CD4-positive, alpha-beta T cell (primary cell): ENCODE measurements at regions not wholly inside any gene's neighbourhood (a gene's known extent, or its start where the extent isn't known, plus 50 kb on each side); places are given as distances from the start of the nearest gene placed in this dataset.
"Not testable (repeated sequence)": the region's sequence is repeated elsewhere in the genome, so short reads cannot be mapped to it uniquely, and the experiment has no call there.

ENCODE experiments used
- ATAC-seq: fragments of 200-7000 bp; cut with Tn5 transposase; one replicate; pipeline ENCODE4 v1.10.0; 2022; ENCODE audit warnings: mild to moderate bottlenecking; ENCODE audit not compliant: poor library complexity
- CTCF ChIA-PET: fragments of 350-600 bp; sonication (Branson Sonifier 250); formaldehyde crosslinking; loops from one replicate; lab custom pipeline; 2021; ENCODE audit warnings: antibody characterized with exemption, inconsistent platforms; lab: Charles Lee
- POLR2A ChIA-PET: fragments of 350-600 bp; sonication (Branson Sonifier 250); formaldehyde crosslinking; loops from one replicate; lab custom pipeline; 2021; ENCODE audit warnings: antibody characterized with exemption, inconsistent platforms; lab: Charles Lee
- DNase-seq, 14 experiments: peaks; one replicate each; pipeline ENCODE4 v3.0.0-alpha.2; 2013 to 2020; ENCODE audit warnings: mixed read lengths in 2 of 14
- H3K27ac ChIP-seq, 2 donors: one replicate each; pipeline versions ENCODE4 v1.5.1 to v1.7.0; 2013; ENCODE audit warnings: low read length in 2 of 2, low read depth in 1 of 2, mild to moderate bottlenecking in 1 of 2
- H3K27me3 ChIP-seq, 2 experiments: 1 replicate in 1 of 2; 2 replicates in 1 of 2; pipeline versions ENCODE4 v1.6.1 to v1.7.0; 2013; ENCODE audit warnings: low read length in 2 of 2, control low read depth in 1 of 2, mild to moderate bottlenecking in 1 of 2, moderate library complexity in 1 of 2; ENCODE audit not compliant: insufficient read depth in 2 of 2, control insufficient read depth in 1 of 2
- H3K36me3 ChIP-seq: one replicate; pipeline ENCODE4 v1.6.1; 2013; ENCODE audit warnings: low read length, control low read depth; ENCODE audit not compliant: insufficient read depth
- H3K4me1 ChIP-seq: one replicate; pipeline ENCODE4 v1.6.1; 2013; ENCODE audit warnings: low read length, control low read depth; ENCODE audit not compliant: insufficient read depth
- H3K4me3 ChIP-seq: one replicate; pipeline ENCODE4 v1.5.1; 2013; ENCODE audit warnings: mild to moderate bottlenecking, low read length, moderate library complexity
- H3K9me3 ChIP-seq, 2 experiments: 1 replicate in 1 of 2; 2 replicates in 1 of 2; pipeline versions ENCODE4 v1.6.1 to v1.7.0; 2013; ENCODE audit warnings: low read length in 2 of 2, mild to moderate bottlenecking in 2 of 2, control low read depth in 1 of 2, moderate library complexity in 1 of 2; ENCODE audit not compliant: control insufficient read depth in 1 of 2, insufficient read depth in 1 of 2
- H3K27ac Mint-ChIP-seq: one replicate; pipeline ENCODE4 v1.8.0; 2020; ENCODE audit warnings: mixed read lengths
- H3K27me3 Mint-ChIP-seq: one replicate; pipeline ENCODE4 v1.8.0; 2021; ENCODE audit warnings: mixed read lengths
- H3K36me3 Mint-ChIP-seq: one replicate; pipeline ENCODE4 v1.8.0; 2021; ENCODE audit warnings: low read depth, mixed read lengths
- H3K4me1 Mint-ChIP-seq: one replicate; pipeline ENCODE4 v1.8.0; 2021; ENCODE audit warnings: low read depth, mixed read lengths
- H3K4me3 Mint-ChIP-seq: one replicate; pipeline ENCODE4 v1.8.0; 2020; ENCODE audit warnings: mild to moderate bottlenecking, mixed read lengths
- H3K9me3 Mint-ChIP-seq: one replicate; pipeline ENCODE4 v1.8.0; 2020; ENCODE audit warnings: mixed read lengths
- intact Hi-C, 2 experiments: fragments of 100-400 bp; cut with DNase I in 1 of 2; cut with micrococcal nuclease in 1 of 2; formaldehyde crosslinking; loops; one replicate each; pipeline versions ENCODE4 v1.15.1 to v1.9.0; 2023 to 2025; cut with DNase I, micrococcal nuclease
- TF ChIP-seq, protein P1 (sequence below): fragments of 200-600 bp; IDR thresholded peaks from one replicate; pipeline ENCODE4 v1.8.0; 2022; ENCODE audit warnings: antibody characterized with exemption, mild to moderate bottlenecking

GRCh38 chr9:42371417-42371816 is 188.0 kb downstream of the SPATA31A6 start:
- H3K4me3 ChIP-seq, ATAC-seq, intact Hi-C loops, H3K4me3 Mint-ChIP-seq, H3K9me3 ChIP-seq, H3K9me3 Mint-ChIP-seq, CTCF ChIA-PET, H3K4me1 ChIP-seq, H3K36me3 Mint-ChIP-seq, H3K36me3 ChIP-seq, H3K27ac ChIP-seq, H3K27ac Mint-ChIP-seq, H3K27me3 Mint-ChIP-seq, H3K27me3 ChIP-seq, DNase-seq, POLR2A ChIA-PET, H3K4me1 Mint-ChIP-seq: not testable (repeated sequence)

GRCh38 chr9:42377530-42378417 is 194.3 kb downstream of the SPATA31A6 start:
- H3K9me3 Mint-ChIP-seq = not testable (repeated sequence)

DNA sequence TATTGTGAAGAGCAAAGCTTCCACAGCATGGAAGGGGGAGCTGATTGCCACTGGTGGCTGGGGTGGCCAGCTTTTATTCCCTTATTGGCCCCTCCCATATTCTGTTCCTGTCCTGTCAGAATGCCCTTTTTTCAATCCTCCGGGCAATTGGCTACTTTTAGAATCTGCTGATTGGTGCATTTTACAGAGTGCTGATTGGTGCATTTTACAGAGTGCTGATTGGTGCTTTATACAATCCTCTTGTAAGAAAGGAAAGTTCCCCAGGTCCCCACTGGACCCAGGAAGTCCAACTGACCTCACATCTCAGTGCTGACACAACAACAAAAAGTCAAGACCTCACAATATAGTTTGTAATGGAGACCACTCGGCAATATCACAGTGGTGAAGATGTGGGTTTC is 195.0 kb downstream of the SPATA31A6 start:
- Mint-ChIP-seq H3K27ac (no peak overlapping the region), H3K4me1 (no peaks in the 10 kb centered on the region)
- intact Hi-C loops = no loop called here

More at GRCh38 chr9:42377530-42378417, 194.3 kb downstream of the SPATA31A6 start:
- H3K27me3 ChIP-seq, H3K27ac Mint-ChIP-seq, H3K36me3 Mint-ChIP-seq, H3K4me3 Mint-ChIP-seq, H3K36me3 ChIP-seq, H3K9me3 ChIP-seq, DNase-seq, CTCF ChIA-PET, ATAC-seq, H3K27me3 Mint-ChIP-seq, H3K27ac ChIP-seq, H3K4me1 ChIP-seq, POLR2A ChIA-PET, intact Hi-C loops, H3K4me3 ChIP-seq, H3K4me1 Mint-ChIP-seq: not testable (repeated sequence)

GRCh38 chr9:42379602-42380001 is 196.1 kb downstream of the SPATA31A6 start:
- H3K4me3 Mint-ChIP-seq, intact Hi-C loops, H3K9me3 ChIP-seq, H3K27me3 Mint-ChIP-seq, DNase-seq, H3K27me3 ChIP-seq, H3K4me1 ChIP-seq, H3K27ac Mint-ChIP-seq, ATAC-seq, H3K36me3 ChIP-seq, H3K4me1 Mint-ChIP-seq, POLR2A ChIA-PET, H3K9me3 Mint-ChIP-seq, CTCF ChIA-PET, H3K27ac ChIP-seq, H3K36me3 Mint-ChIP-seq, H3K4me3 ChIP-seq: not testable (repeated sequence)

More for the DNA sequence above, 195.0 kb downstream of the SPATA31A6 start:
- no peaks in the 10 kb centered on the region for H3K9me3 ChIP-seq
- no peak for DNase-seq
- ChIA-PET CTCF (no interaction called here), POLR2A (no interaction called here)
- Mint-ChIP-seq H3K36me3 (no peaks in the 10 kb centered on the region), H3K27me3 (no peaks in the 10 kb centered on the region), H3K9me3 (peaks cover 7% of the 10 kb centered on the region), H3K4me3 (no peak overlapping the region)
- ATAC-seq = no peak
- no peaks in the 10 kb centered on the region for H3K4me1 ChIP-seq
- H3K36me3 ChIP-seq = no peaks in the 10 kb centered on the region
- H3K4me3 ChIP-seq = no peak overlapping the region
- H3K27me3 ChIP-seq = peaks cover 0 to 4% of the 10 kb centered on the region in 2 experiments
- H3K27ac ChIP-seq = no peak overlapping the region
- TF ChIP-seq, protein P1, sequence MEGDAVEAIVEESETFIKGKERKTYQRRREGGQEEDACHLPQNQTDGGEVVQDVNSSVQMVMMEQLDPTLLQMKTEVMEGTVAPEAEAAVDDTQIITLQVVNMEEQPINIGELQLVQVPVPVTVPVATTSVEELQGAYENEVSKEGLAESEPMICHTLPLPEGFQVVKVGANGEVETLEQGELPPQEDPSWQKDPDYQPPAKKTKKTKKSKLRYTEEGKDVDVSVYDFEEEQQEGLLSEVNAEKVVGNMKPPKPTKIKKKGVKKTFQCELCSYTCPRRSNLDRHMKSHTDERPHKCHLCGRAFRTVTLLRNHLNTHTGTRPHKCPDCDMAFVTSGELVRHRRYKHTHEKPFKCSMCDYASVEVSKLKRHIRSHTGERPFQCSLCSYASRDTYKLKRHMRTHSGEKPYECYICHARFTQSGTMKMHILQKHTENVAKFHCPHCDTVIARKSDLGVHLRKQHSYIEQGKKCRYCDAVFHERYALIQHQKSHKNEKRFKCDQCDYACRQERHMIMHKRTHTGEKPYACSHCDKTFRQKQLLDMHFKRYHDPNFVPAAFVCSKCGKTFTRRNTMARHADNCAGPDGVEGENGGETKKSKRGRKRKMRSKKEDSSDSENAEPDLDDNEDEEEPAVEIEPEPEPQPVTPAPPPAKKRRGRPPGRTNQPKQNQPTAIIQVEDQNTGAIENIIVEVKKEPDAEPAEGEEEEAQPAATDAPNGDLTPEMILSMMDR = no peak

- H3K4me3 Mint-ChIP-seq, H3K9me3 ChIP-seq, POLR2A ChIA-PET, H3K9me3 Mint-ChIP-seq, H3K27me3 Mint-ChIP-seq, H3K36me3 Mint-ChIP-seq, H3K27me3 ChIP-seq, H3K27ac Mint-ChIP-seq, H3K4me1 Mint-ChIP-seq, intact Hi-C loops, CTCF ChIA-PET, DNase-seq, H3K36me3 ChIP-seq, H3K4me3 ChIP-seq, H3K4me1 ChIP-seq, H3K27ac ChIP-seq, ATAC-seq: not testable (repeated sequence)
Observed at GRCh38 chr9:42384585-42384984, 201.1 kb downstream of the SPATA31A6 start.

- H3K36me3 ChIP-seq, H3K4me3 Mint-ChIP-seq, H3K9me3 ChIP-seq, ATAC-seq, H3K27ac Mint-ChIP-seq, DNase-seq, H3K4me1 Mint-ChIP-seq, H3K4me3 ChIP-seq, H3K9me3 Mint-ChIP-seq, H3K36me3 Mint-ChIP-seq, CTCF ChIA-PET, POLR2A ChIA-PET, H3K27ac ChIP-seq, H3K27me3 Mint-ChIP-seq, H3K27me3 ChIP-seq, H3K4me1 ChIP-seq, intact Hi-C loops: not testable (repeated sequence)
Observed at GRCh38 chr9:42385574-42386120, 202.2 kb downstream of the SPATA31A6 start.
